C4-2B (cell line): ENCODE measurements at regions not wholly inside any gene's neighbourhood (a gene's known extent, or its start where the extent isn't known, plus 50 kb on each side); places are given as distances from the start of the nearest gene placed in this dataset.

ENCODE experiments used
- CTCF ChIP-seq: fragments of 450-650 bp; conservative IDR thresholded peaks from 2 replicates; pipeline ENCODE4 v1.5.1; 2017; ENCODE audit warnings: mild to moderate bottlenecking
- ZFX ChIP-seq: fragments of 450-650 bp; IDR thresholded peaks from 2 replicates; pipeline ENCODE4 v1.6.1; 2017

- TF ChIP-seq CTCF (no peak), ZFX (no peak)
These were observed 332.9 kb upstream of the ARRDC4 start for GRCh38 chr15:97627634-97628033.
